ENCODE measurements at regions not wholly inside any gene's neighbourhood (a gene's known extent, or its start where the extent isn't known, plus 50 kb on each side); places are given as distances from the start of the nearest gene placed in this dataset.
A peak's percentile ranks its signal among the peaks of the same experiment; 100 is the strongest.

- CTCF ChIA-PET: no interaction called here
- Mint-ChIP-seq H3K27me3 (peaks cover 9% of the 10 kb centered on the region), H3K4me1 (no peaks in the 10 kb centered on the region), H3K9me3 (no peaks in the 10 kb centered on the region), H3K27ac (no peak overlapping the region), H3K36me3 (ENCODE audit: low read depth) (no peaks in the 10 kb centered on the region), H3K4me3 (no peak overlapping the region)
- POLR2A ChIA-PET: no interaction called here
- DNase-seq: no peak
These were observed 64.2 kb downstream of the RBM43 start for GRCh38 chr2:151197184-151198108.

GRCh38 chr2:151193576-151193975 is 68.1 kb downstream of the RBM43 start:
- Mint-ChIP-seq H3K4me1 (peaks cover 4% of the 10 kb centered on the region), H3K9me3 (no peaks in the 10 kb centered on the region), H3K4me3 (no peak overlapping the region), H3K27me3 (peaks cover 6% of the 10 kb centered on the region), H3K36me3 (ENCODE audit: low read depth) (no peaks in the 10 kb centered on the region), H3K27ac (no peak overlapping the region)
- ChIA-PET POLR2A (no interaction called here), CTCF (no interaction called here)
- DNase-seq: no peak

- ChIA-PET CTCF (no interaction called here), POLR2A (no interaction called here)
- H3K4me3 Mint-ChIP-seq: no peak overlapping the region
- peaks cover 4% of the 10 kb centered on the region for H3K4me1 Mint-ChIP-seq
- H3K27me3 Mint-ChIP-seq: peaks cover 6% of the 10 kb centered on the region
- H3K36me3 Mint-ChIP-seq (ENCODE audit: low read depth): no peaks in the 10 kb centered on the region
- no peaks in the 10 kb centered on the region for H3K9me3 Mint-ChIP-seq
- no peak for DNase-seq
- H3K27ac Mint-ChIP-seq: no peak overlapping the region
These were observed 69.0 kb downstream of the RBM43 start for GRCh38 chr2:151192681-151193080.

DNA sequence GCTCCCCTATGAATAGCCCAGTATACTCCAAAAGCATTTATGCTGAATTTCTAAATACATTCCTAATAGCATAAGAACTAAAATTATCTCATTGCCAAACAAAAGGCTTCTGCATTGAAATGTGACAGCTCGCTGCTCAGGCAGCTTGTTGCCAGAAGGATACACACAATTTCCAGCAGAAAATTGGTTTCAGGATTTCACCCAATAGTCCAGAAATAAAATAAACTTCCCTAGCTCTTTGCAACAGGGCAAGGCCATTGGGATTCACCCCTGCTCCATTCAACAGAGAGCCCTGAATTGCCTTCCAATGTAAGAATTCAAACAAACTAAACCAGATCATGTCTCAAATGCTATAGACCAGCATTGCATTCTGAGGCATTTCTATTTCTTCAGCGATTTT is 70.7 kb downstream of the RBM43 start:
- H3K27me3 Mint-ChIP-seq: no peaks in the 10 kb centered on the region

GRCh38 chr2:151189125-151189524 is 72.5 kb downstream of the RBM43 start:
- POLR2A ChIA-PET: no interaction called here
- peaks cover 4% of the 10 kb centered on the region for H3K4me1 Mint-ChIP-seq
- no peaks in the 10 kb centered on the region for H3K36me3 Mint-ChIP-seq (ENCODE audit: low read depth)
- DNase-seq: peak; percentile 24
- CTCF ChIA-PET: no interaction called here
- no peaks in the 10 kb centered on the region for H3K27me3 Mint-ChIP-seq
- no peak overlapping the region for H3K4me3 Mint-ChIP-seq
- no peak overlapping the region for H3K27ac Mint-ChIP-seq
- no peaks in the 10 kb centered on the region for H3K9me3 Mint-ChIP-seq

More for the DNA sequence above, 70.7 kb downstream of the RBM43 start:
- Mint-ChIP-seq H3K9me3 (no peaks in the 10 kb centered on the region), H3K4me1 (peaks cover 4% of the 10 kb centered on the region), H3K27ac (no peak overlapping the region), H3K36me3 (ENCODE audit: low read depth) (no peaks in the 10 kb centered on the region), H3K4me3 (no peak overlapping the region)
- DNase-seq: no peak
- ChIA-PET POLR2A (no interaction called here), CTCF (no interaction called here)

GRCh38 chr2:151186011-151186410 is 75.7 kb downstream of the RBM43 start:
- ChIA-PET CTCF (no interaction called here), POLR2A (no interaction called here)
- no peak overlapping the region for H3K27ac Mint-ChIP-seq

DNA sequence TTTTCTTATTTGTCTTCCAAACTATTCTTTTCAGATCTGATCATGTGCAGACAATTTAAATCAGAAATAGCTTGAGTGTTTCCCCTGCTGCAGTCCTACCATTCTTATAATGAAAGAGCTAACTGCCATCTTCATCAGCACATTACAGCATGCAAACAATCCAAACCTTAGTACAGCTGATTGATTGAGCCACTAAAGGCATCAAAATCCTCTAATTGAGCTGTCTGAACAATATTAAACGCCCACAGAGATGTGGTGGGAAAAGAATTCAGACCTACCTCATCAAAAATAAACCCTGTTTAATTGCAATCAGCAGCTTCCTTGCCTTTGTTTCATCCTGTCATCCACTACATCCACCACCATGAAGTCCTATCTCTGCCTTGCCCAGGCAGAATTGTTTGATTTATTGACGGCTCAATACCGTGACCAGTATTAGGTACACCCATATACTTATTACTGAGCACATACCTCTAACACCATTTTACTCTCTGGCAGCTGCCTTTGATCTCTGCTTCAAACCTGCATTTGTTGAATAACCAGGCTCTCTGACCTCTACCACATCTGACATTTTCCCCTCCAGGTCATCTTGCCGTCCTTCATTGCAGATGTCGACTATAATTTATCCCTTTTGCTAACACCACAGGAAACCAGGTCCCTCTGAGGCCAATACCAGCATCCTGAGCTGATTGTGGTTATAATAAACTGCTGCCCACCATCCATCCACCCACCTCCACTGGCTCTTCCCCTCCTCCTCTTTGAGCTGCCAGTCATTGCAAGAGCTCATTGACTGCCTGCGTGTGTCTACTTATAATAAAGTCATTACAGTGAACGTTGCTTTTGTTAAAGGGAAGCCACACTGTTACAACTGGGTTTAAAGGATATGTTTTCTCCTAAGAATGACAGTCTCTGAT is 78.5 kb downstream of the RBM43 start:
- ChIA-PET POLR2A (no interaction called here), CTCF (no interaction called here)
- Mint-ChIP-seq H3K27ac (no peak overlapping the region), H3K4me3 (no peak overlapping the region), H3K9me3 (no peaks in the 10 kb centered on the region), H3K4me1 (no peaks in the 10 kb centered on the region), H3K27me3 (peaks cover 10% of the 10 kb centered on the region), H3K36me3 (ENCODE audit: low read depth) (no peaks in the 10 kb centered on the region)
- DNase-seq: no peak

More at GRCh38 chr2:151186011-151186410, 75.7 kb downstream of the RBM43 start:
- Mint-ChIP-seq H3K36me3 (ENCODE audit: low read depth) (no peaks in the 10 kb centered on the region), H3K27me3 (peaks cover 6% of the 10 kb centered on the region), H3K4me3 (no peak overlapping the region), H3K9me3 (no peaks in the 10 kb centered on the region), H3K4me1 (peaks cover 4% of the 10 kb centered on the region)
- no peak for DNase-seq

- Mint-ChIP-seq H3K27me3 (peaks cover 10% of the 10 kb centered on the region), H3K27ac (no peak overlapping the region), H3K36me3 (ENCODE audit: low read depth) (no peaks in the 10 kb centered on the region), H3K4me3 (no peak overlapping the region), H3K9me3 (no peaks in the 10 kb centered on the region), H3K4me1 (no peaks in the 10 kb centered on the region)
- POLR2A ChIA-PET: no interaction called here
- no peak for DNase-seq
- CTCF ChIA-PET: no interaction called here
These were observed 79.3 kb downstream of the RBM43 start for GRCh38 chr2:151182396-151182795.

- no peaks in the 10 kb centered on the region for H3K4me1 Mint-ChIP-seq
- CTCF ChIA-PET: no interaction called here
- DNase-seq: no peak
These were observed 80.1 kb downstream of the RBM43 start for GRCh38 chr2:151181524-151181923.

GRCh38 chr2:151180123-151180522 is 81.5 kb downstream of the RBM43 start:
- H3K9me3 Mint-ChIP-seq: no peaks in the 10 kb centered on the region
- CTCF ChIA-PET: no interaction called here
- no peaks in the 10 kb centered on the region for H3K4me1 Mint-ChIP-seq
- POLR2A ChIA-PET: no interaction called here
- H3K27me3 Mint-ChIP-seq: peaks cover 10% of the 10 kb centered on the region
- H3K27ac Mint-ChIP-seq: no peak overlapping the region
- H3K4me3 Mint-ChIP-seq: no peak overlapping the region
- DNase-seq: no peak
- H3K36me3 Mint-ChIP-seq (ENCODE audit: low read depth): no peaks in the 10 kb centered on the region

More at GRCh38 chr2:151181524-151181923, 80.1 kb downstream of the RBM43 start:
- no peak overlapping the region for H3K27ac Mint-ChIP-seq
- H3K4me3 Mint-ChIP-seq: no peak overlapping the region
- no peaks in the 10 kb centered on the region for H3K9me3 Mint-ChIP-seq
- peaks cover 10% of the 10 kb centered on the region for H3K27me3 Mint-ChIP-seq
- H3K36me3 Mint-ChIP-seq (ENCODE audit: low read depth): no peaks in the 10 kb centered on the region
- POLR2A ChIA-PET: no interaction called here

- peaks cover 17% of the 10 kb centered on the region for H3K27me3 Mint-ChIP-seq
These were observed 83.5 kb downstream of the RBM43 start for GRCh38 chr2:151178207-151178606.

DNA sequence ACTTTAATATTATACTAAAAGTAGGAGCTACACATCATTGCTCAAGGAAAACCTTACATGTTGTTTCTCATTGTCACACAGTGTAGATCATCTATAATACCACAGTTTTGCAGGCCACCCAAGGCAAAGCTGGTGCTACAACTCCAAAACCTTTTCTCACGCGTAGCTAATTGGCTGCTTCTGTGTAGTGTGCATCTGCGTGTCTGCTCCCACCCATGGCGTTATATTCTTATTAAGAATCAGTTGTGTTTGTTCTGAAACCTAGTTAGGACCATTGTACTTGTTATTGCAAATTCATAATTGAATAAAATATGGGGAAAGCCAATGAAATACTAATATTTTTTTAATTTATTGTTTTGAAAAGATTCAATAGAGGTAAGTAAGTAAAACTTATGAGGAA is 83.9 kb downstream of the RBM43 start:
- ChIA-PET POLR2A (no interaction called here), CTCF (no interaction called here)
- no peaks in the 10 kb centered on the region for H3K36me3 Mint-ChIP-seq (ENCODE audit: low read depth)
- peaks cover 18% of the 10 kb centered on the region for H3K27me3 Mint-ChIP-seq
- H3K4me1 Mint-ChIP-seq: no peaks in the 10 kb centered on the region
- H3K27ac Mint-ChIP-seq: no peak overlapping the region
- no peak for DNase-seq
- H3K4me3 Mint-ChIP-seq: no peak overlapping the region
- H3K9me3 Mint-ChIP-seq: no peaks in the 10 kb centered on the region

More at GRCh38 chr2:151178207-151178606, 83.5 kb downstream of the RBM43 start:
- Mint-ChIP-seq H3K4me3 (no peak overlapping the region), H3K36me3 (ENCODE audit: low read depth) (no peaks in the 10 kb centered on the region), H3K27ac (no peak overlapping the region), H3K4me1 (no peaks in the 10 kb centered on the region), H3K9me3 (no peaks in the 10 kb centered on the region)
- DNase-seq: no peak
- CTCF ChIA-PET: no interaction called here
- POLR2A ChIA-PET: no interaction called here

DNA sequence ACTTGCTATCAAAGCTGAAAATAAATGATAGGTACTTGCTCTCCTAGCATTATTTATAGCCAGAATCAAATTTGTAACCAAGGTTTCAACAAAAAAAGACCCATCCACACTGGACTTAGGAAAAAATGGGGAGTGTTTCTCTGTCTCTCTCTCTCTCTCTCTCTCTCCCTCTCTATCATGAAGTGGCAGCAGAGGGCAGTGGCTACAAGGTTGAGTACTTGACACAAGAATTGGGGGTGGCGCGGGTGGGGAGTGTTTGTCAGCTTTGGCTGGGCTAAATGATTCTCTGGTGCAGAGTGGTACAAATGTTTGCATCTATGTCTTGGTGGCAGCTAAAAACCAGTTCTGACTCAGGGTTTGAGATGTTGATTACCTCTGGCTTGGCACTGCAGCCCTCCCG is 85.0 kb downstream of the RBM43 start:
- H3K9me3 Mint-ChIP-seq: no peaks in the 10 kb centered on the region
- no peak overlapping the region for H3K27ac Mint-ChIP-seq
- no peak overlapping the region for H3K4me3 Mint-ChIP-seq
- H3K27me3 Mint-ChIP-seq: peaks cover 15% of the 10 kb centered on the region
- ChIA-PET CTCF (interaction anchor here (0.5 kb wide), 1 partner anchor 153 kb away, joined by 3 read pairs; no protein-coding TSS in a partner anchor), POLR2A (no interaction called here)
- H3K4me1 Mint-ChIP-seq: no peaks in the 10 kb centered on the region
- no peak for DNase-seq
- no peaks in the 10 kb centered on the region for H3K36me3 Mint-ChIP-seq (ENCODE audit: low read depth)

All from activated CD4-positive, alpha-beta T cell treated with anti-CD3 and anti-CD28 coated beads, Interleukin-2, amount 10 ng/mL, durations not matched to agents 7 days and 5 days (primary cell).